ENCODE measurements at regions not wholly inside any gene's neighbourhood (a gene's known extent, or its start where the extent isn't known, plus 50 kb on each side); places are given as distances from the start of the nearest gene placed in this dataset.

- DNase-seq (ENCODE audit: low spot score in 2 of 2, unreplicated experiment in 2 of 2) = no peak
- Mint-ChIP-seq H3K27ac (no peak overlapping the region), H3K36me3 (no peaks in the 10 kb centered on the region), H3K9me3 (no peaks in the 10 kb centered on the region), H3K4me1 (peaks cover 25% of the 10 kb centered on the region), H3K27me3 (ENCODE audit: low read depth) (peaks cover 8% of the 10 kb centered on the region), H3K4me3 (no peak overlapping the region)
- TF ChIP-seq CTCF (IDR thresholded peaks at IDR 0.05; ENCODE audit: unreplicated experiment) = no peak
These were observed 484.4 kb upstream of the ADAMTS9 start for GRCh38 chr3:65172209-65172608.

GRCh38 chr3:65170390-65171042 is 482.7 kb upstream of the ADAMTS9 start:
- peaks cover 33% of the 10 kb centered on the region for H3K4me1 Mint-ChIP-seq
- no peaks in the 10 kb centered on the region for H3K36me3 Mint-ChIP-seq
- DNase-seq (ENCODE audit: low spot score in 2 of 2, unreplicated experiment in 2 of 2) = peak; percentile 53 to 75
- peak overlapping the region; percentile 87 for H3K27ac Mint-ChIP-seq
- H3K4me3 Mint-ChIP-seq = no peak overlapping the region
- no peaks in the 10 kb centered on the region for H3K9me3 Mint-ChIP-seq
- TF ChIP-seq CTCF (IDR thresholded peaks at IDR 0.05; ENCODE audit: unreplicated experiment) = peak; percentile 33
- peaks cover 3% of the 10 kb centered on the region for H3K27me3 Mint-ChIP-seq (ENCODE audit: low read depth)

GRCh38 chr3:65169961-65170360 is 482.2 kb upstream of the ADAMTS9 start:
- no peak for DNase-seq (ENCODE audit: low spot score in 2 of 2, unreplicated experiment in 2 of 2)
- no peaks in the 10 kb centered on the region for H3K9me3 Mint-ChIP-seq
- no peaks in the 10 kb centered on the region for H3K36me3 Mint-ChIP-seq
- H3K27me3 Mint-ChIP-seq (ENCODE audit: low read depth) = no peaks in the 10 kb centered on the region
- no peak for TF ChIP-seq CTCF (IDR thresholded peaks at IDR 0.05; ENCODE audit: unreplicated experiment)
- H3K4me3 Mint-ChIP-seq = no peak overlapping the region
- peaks cover 33% of the 10 kb centered on the region for H3K4me1 Mint-ChIP-seq
- peak overlapping the region; percentile 87 for H3K27ac Mint-ChIP-seq

- H3K4me1 Mint-ChIP-seq = peaks cover 33% of the 10 kb centered on the region
- no peaks in the 10 kb centered on the region for H3K36me3 Mint-ChIP-seq
- TF ChIP-seq CTCF (IDR thresholded peaks at IDR 0.05; ENCODE audit: unreplicated experiment) = no peak
- peak overlapping the region; percentile 37 for H3K27ac Mint-ChIP-seq
- no peak for DNase-seq (ENCODE audit: low spot score in 2 of 2, unreplicated experiment in 2 of 2)
- no peaks in the 10 kb centered on the region for H3K27me3 Mint-ChIP-seq (ENCODE audit: low read depth)
- no peaks in the 10 kb centered on the region for H3K9me3 Mint-ChIP-seq
- no peak overlapping the region for H3K4me3 Mint-ChIP-seq
These were observed 480.7 kb upstream of the ADAMTS9 start for GRCh38 chr3:65168547-65168946.

- no peak for DNase-seq (ENCODE audit: low spot score in 2 of 2, unreplicated experiment in 2 of 2)
- peaks cover 33% of the 10 kb centered on the region for H3K4me1 Mint-ChIP-seq
- no peak overlapping the region for H3K27ac Mint-ChIP-seq
- no peaks in the 10 kb centered on the region for H3K27me3 Mint-ChIP-seq (ENCODE audit: low read depth)
- no peak overlapping the region for H3K4me3 Mint-ChIP-seq
- H3K36me3 Mint-ChIP-seq = no peaks in the 10 kb centered on the region
- TF ChIP-seq CTCF (IDR thresholded peaks at IDR 0.05; ENCODE audit: unreplicated experiment) = no peak
- no peaks in the 10 kb centered on the region for H3K9me3 Mint-ChIP-seq
These were observed 478.7 kb upstream of the ADAMTS9 start for GRCh38 chr3:65166531-65166930.

- peaks cover 19% of the 10 kb centered on the region for H3K4me1 Mint-ChIP-seq
- peak overlapping the region; percentile 73 for H3K27ac Mint-ChIP-seq
- H3K9me3 Mint-ChIP-seq = peaks cover 20% of the 10 kb centered on the region
- TF ChIP-seq CTCF (IDR thresholded peaks at IDR 0.05; ENCODE audit: unreplicated experiment) = no peak
- no peak overlapping the region for H3K4me3 Mint-ChIP-seq
- peaks cover 2% of the 10 kb centered on the region for H3K36me3 Mint-ChIP-seq
- H3K27me3 Mint-ChIP-seq (ENCODE audit: low read depth) = no peaks in the 10 kb centered on the region
- no peak for DNase-seq (ENCODE audit: low spot score in 2 of 2, unreplicated experiment in 2 of 2)
These were observed 470.2 kb upstream of the ADAMTS9 start for GRCh38 chr3:65158023-65158422.
